Gastrocnemius medialis (tissue), 4 donors: ENCODE measurements at regions not wholly inside any gene's neighbourhood (a gene's known extent, or its start where the extent isn't known, plus 50 kb on each side); places are given as distances from the start of the nearest gene placed in this dataset.

Source experiments
- CTCF ChIP-seq, 5 experiments: fragments of 450-650 bp in 3 of 5; fragments of 200-600 bp in 2 of 5; sonication (generic) in 2 of 5; IDR thresholded peaks in 4 of 5; conservative IDR thresholded peaks in 1 of 5; 1 replicate in 4 of 5; 2 replicates in 1 of 5; pipeline ENCODE4 v1.5.1; 2016 to 2019; ENCODE audit warnings: antibody characterized with exemption in 5 of 5, mild to moderate bottlenecking in 3 of 5, moderate library complexity in 3 of 5
- POLR2A ChIP-seq, 2 donors: fragments of 450-650 bp; IDR thresholded peaks; one replicate each; pipeline ENCODE4 v1.6.1; 2017; ENCODE audit warnings: antibody characterized with exemption in 2 of 2, mild to moderate bottlenecking in 2 of 2, moderate library complexity in 2 of 2

GRCh38 chr12:87311206-87311605 is 718.0 kb downstream of the C12orf50 start:
- TF ChIP-seq CTCF (IDR thresholded peaks at IDR 0.05 in 4 of 5, conservative IDR thresholded peaks at IDR 0.05 in 1 of 5) (no peak), POLR2A (IDR thresholded peaks at IDR 0.05) (no peak)
